GM10266 (cell line): ENCODE measurements at regions not wholly inside any gene's neighbourhood (a gene's known extent, or its start where the extent isn't known, plus 50 kb on each side); places are given as distances from the start of the nearest gene placed in this dataset.

Experiments
- DNase-seq: peaks from one replicate; pipeline ENCODE4 v3.0.0; 2012; ENCODE audit errors: extremely low spot score
- TF ChIP-seq, protein P1 (sequence below): IDR thresholded peaks from 2 replicates; pipeline ENCODE4 v1.5.1; 2012; ENCODE audit warnings: mild to moderate bottlenecking, low read depth; ENCODE audit not compliant: control insufficient read depth, insufficient read depth; ENCODE audit errors: missing control alignments

DNA sequence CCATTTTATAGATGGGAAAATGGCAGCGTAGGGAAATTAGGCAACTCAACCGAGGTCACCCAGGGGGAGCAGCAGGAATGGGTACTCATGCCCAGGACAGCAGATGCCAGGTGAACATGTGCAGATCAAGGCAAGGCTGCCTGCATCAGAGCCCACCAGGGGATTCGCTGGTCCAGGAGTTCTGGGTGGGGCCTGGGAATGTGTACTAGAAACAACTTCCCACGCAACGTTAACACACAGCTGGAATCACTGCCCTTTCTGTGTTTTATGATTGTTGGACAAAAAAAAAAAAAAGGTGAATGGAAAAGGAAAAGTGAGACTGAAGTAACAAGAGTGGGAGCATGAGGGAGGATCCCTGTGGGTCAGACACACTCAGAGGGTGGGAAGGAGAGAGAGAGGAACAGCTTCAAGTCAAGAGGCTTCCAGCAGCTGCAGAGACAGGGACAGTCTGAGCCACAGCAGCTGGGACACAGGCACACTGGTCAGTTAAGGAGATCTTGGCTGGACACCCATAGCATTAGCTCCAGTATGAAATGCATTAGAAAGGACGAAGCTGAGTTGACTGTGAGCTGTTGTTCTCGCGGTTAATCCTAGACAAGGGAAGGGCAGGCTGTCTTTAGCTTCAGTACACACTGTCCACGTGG, 187.9 kb upstream of the INHBA start:
- DNase-seq: no peak
- TF ChIP-seq, protein P1, sequence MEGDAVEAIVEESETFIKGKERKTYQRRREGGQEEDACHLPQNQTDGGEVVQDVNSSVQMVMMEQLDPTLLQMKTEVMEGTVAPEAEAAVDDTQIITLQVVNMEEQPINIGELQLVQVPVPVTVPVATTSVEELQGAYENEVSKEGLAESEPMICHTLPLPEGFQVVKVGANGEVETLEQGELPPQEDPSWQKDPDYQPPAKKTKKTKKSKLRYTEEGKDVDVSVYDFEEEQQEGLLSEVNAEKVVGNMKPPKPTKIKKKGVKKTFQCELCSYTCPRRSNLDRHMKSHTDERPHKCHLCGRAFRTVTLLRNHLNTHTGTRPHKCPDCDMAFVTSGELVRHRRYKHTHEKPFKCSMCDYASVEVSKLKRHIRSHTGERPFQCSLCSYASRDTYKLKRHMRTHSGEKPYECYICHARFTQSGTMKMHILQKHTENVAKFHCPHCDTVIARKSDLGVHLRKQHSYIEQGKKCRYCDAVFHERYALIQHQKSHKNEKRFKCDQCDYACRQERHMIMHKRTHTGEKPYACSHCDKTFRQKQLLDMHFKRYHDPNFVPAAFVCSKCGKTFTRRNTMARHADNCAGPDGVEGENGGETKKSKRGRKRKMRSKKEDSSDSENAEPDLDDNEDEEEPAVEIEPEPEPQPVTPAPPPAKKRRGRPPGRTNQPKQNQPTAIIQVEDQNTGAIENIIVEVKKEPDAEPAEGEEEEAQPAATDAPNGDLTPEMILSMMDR: no peak

GRCh38 chr7:41889472-41889871, 186.6 kb upstream of the INHBA start:
- TF ChIP-seq, protein P1: no peak
- DNase-seq: no peak

DNA sequence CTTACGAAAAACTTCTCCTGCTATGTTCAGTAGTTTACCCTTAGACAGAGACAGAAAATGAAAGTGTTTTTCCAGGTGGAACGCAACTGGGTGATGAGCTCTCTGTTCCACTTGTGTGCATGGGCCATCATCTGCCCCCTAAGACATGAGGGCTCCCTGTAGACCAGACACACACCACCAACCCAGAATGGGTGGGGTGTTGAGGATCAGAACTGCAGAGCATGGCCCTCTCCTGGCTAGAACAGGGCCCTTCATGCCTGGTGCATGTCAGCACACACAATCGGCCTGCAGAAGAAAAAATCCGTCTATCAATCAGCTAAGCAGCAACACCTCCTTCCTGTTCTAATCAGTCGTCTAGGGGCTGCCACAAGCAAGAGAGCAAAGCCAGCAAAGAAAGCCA, 186.2 kb upstream of the INHBA start:
- TF ChIP-seq, protein P1: no peak
- no peak for DNase-seq

GRCh38 chr7:41887416-41887815, 184.5 kb upstream of the INHBA start:
- TF ChIP-seq, protein P1: no peak
- no peak for DNase-seq

- TF ChIP-seq, protein P1: no peak
- DNase-seq: no peak
Measured at GRCh38 chr7:41886901-41887311, 184.0 kb upstream of the INHBA start.

- TF ChIP-seq, protein P1: no peak
- DNase-seq: no peak
Measured at GRCh38 chr7:41886262-41886900, 183.5 kb upstream of the INHBA start.

DNA sequence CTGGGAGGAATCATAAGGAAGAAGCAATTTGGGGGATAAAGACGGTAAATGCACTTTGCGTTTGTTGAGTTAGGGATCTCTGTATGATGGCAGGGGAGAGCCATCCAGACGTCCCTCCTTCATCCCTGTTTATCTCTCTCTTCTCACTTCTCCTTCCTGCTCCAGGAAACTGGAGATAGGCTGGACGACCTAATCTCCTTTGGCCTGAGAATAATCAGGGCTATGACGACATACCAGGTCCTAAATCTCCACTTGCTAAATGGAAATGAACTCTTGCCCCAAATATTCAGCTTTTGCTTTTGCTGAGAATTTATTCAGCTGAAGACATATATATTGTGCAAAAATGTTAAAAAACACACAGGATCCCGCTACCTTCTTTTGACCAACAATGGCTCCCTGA, 182.9 kb upstream of the INHBA start:
- TF ChIP-seq, protein P1: no peak
- no peak for DNase-seq
